HEK293 (cell line): ENCODE measurements at regions not wholly inside any gene's neighbourhood (a gene's known extent, or its start where the extent isn't known, plus 50 kb on each side); places are given as distances from the start of the nearest gene placed in this dataset.
"Not testable (repeated sequence)": the region's sequence is repeated elsewhere in the genome, so short reads cannot be mapped to it uniquely, and the experiment has no call there.

Source experiments
- HOXD13 ChIP-seq: sonication (generic); formaldehyde crosslinking; IDR thresholded peaks from 2 replicates; pipeline ENCODE4 v1.8.0; 2022; ENCODE audit warnings: missing genetic modification reagents, borderline replicate concordance
- TCF7L2 ChIP-seq: IDR thresholded peaks from 2 replicates; pipeline ENCODE4 v1.6.1; 2011; ENCODE audit warnings: low read depth, mild to moderate bottlenecking, inconsistent platforms, low read length, moderate library complexity, borderline replicate concordance
- YY1 ChIP-seq: fragments of 450-650 bp; formaldehyde crosslinking; IDR thresholded peaks from 2 replicates; pipeline ENCODE4 v1.5.1; 2018; ENCODE audit warnings: missing biosample characterization, missing genetic modification characterization
- ZBTB1 ChIP-seq: fragments of 450-650 bp; formaldehyde crosslinking; IDR thresholded peaks from 2 replicates; pipeline ENCODE4 v1.5.1; 2016; ENCODE audit warnings: missing biosample characterization, missing genetic modification characterization
- ZBTB21 ChIP-seq: fragments of 450-650 bp; formaldehyde crosslinking; IDR thresholded peaks from 2 replicates; pipeline ENCODE4 v1.5.1; 2017; ENCODE audit warnings: missing biosample characterization, missing genetic modification characterization
- ZNF501 ChIP-seq: fragments of 450-650 bp; formaldehyde crosslinking; IDR thresholded peaks from 2 replicates; pipeline ENCODE4 v1.5.1; 2016; ENCODE audit warnings: missing biosample characterization, missing genetic modification characterization
- ZNF514 ChIP-seq: fragments of 450-650 bp; formaldehyde crosslinking; IDR thresholded peaks from 2 replicates; pipeline ENCODE4 v1.5.1; 2016; ENCODE audit warnings: missing biosample characterization, missing genetic modification characterization
- ZNF558 ChIP-seq: fragments of 450-650 bp; formaldehyde crosslinking; IDR thresholded peaks from 2 replicates; pipeline ENCODE4 v1.5.1; 2016; ENCODE audit warnings: missing biosample characterization, missing genetic modification characterization
- TF ChIP-seq, protein P1 (sequence below): fragments of 450-650 bp; formaldehyde crosslinking; IDR thresholded peaks from 2 replicates; pipeline ENCODE4 v1.5.1; 2017; ENCODE audit warnings: missing biosample characterization, missing genetic modification characterization
- TF ChIP-seq, protein P2 (sequence below): fragments of 450-650 bp; formaldehyde crosslinking; conservative IDR thresholded peaks from 2 replicates; pipeline ENCODE4 v1.5.1; 2016; ENCODE audit warnings: low read depth, missing biosample characterization, missing genetic modification characterization
- TF ChIP-seq, protein P3 (sequence below): fragments of 450-650 bp; formaldehyde crosslinking; IDR thresholded peaks from 2 replicates; pipeline ENCODE4 v1.5.1; 2016; ENCODE audit warnings: missing biosample characterization, missing genetic modification characterization
- TF ChIP-seq, protein P4 (sequence below): fragments of 450-650 bp; formaldehyde crosslinking; optimal IDR thresholded peaks from 2 replicates; pipeline ENCODE3; 2016; ENCODE audit warnings: missing biosample characterization, mild to moderate bottlenecking, missing genetic modification characterization
- TF ChIP-seq, protein P5 (sequence below): fragments of 450-650 bp; formaldehyde crosslinking; IDR thresholded peaks from 2 replicates; pipeline ENCODE4 v1.5.1; 2016; ENCODE audit warnings: missing biosample characterization, missing genetic modification characterization

DNA sequence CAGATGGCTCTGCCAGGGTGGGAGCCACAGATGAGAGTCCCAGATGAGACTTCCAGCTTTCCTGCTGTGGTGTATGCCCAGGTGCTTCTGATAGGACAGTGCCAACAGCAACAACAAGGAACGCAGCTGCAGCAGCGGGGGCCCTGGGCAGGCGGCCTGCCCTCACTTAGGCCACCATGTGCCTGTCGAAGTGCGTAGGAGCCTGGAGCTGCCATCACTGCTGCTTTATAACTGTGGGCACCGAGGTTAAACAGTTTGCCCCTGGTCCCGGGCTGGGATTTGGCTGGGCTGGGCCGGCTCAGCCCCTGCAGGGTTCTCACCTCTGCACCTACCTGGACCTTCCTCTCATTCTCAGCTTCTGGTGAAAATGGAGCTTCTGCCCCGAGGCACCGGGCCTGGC, 54.4 kb upstream of the LRPAP1 start:
- TF ChIP-seq ZBTB1 (tag by site-specific recombination); HOXD13 (CRISPR knock-in tag); ZNF558 (tag by site-specific recombination); YY1; ZNF501; TCF7L2; ZBTB21; ZNF514 (tag by site-specific recombination): not testable (repeated sequence)
- TF ChIP-seq, protein P1, sequence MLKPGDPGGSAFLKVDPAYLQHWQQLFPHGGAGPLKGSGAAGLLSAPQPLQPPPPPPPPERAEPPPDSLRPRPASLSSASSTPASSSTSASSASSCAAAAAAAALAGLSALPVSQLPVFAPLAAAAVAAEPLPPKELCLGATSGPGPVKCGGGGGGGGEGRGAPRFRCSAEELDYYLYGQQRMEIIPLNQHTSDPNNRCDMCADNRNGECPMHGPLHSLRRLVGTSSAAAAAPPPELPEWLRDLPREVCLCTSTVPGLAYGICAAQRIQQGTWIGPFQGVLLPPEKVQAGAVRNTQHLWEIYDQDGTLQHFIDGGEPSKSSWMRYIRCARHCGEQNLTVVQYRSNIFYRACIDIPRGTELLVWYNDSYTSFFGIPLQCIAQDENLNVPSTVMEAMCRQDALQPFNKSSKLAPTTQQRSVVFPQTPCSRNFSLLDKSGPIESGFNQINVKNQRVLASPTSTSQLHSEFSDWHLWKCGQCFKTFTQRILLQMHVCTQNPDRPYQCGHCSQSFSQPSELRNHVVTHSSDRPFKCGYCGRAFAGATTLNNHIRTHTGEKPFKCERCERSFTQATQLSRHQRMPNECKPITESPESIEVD (tag by site-specific recombination) = not testable (repeated sequence)
- TF ChIP-seq, protein P2, sequence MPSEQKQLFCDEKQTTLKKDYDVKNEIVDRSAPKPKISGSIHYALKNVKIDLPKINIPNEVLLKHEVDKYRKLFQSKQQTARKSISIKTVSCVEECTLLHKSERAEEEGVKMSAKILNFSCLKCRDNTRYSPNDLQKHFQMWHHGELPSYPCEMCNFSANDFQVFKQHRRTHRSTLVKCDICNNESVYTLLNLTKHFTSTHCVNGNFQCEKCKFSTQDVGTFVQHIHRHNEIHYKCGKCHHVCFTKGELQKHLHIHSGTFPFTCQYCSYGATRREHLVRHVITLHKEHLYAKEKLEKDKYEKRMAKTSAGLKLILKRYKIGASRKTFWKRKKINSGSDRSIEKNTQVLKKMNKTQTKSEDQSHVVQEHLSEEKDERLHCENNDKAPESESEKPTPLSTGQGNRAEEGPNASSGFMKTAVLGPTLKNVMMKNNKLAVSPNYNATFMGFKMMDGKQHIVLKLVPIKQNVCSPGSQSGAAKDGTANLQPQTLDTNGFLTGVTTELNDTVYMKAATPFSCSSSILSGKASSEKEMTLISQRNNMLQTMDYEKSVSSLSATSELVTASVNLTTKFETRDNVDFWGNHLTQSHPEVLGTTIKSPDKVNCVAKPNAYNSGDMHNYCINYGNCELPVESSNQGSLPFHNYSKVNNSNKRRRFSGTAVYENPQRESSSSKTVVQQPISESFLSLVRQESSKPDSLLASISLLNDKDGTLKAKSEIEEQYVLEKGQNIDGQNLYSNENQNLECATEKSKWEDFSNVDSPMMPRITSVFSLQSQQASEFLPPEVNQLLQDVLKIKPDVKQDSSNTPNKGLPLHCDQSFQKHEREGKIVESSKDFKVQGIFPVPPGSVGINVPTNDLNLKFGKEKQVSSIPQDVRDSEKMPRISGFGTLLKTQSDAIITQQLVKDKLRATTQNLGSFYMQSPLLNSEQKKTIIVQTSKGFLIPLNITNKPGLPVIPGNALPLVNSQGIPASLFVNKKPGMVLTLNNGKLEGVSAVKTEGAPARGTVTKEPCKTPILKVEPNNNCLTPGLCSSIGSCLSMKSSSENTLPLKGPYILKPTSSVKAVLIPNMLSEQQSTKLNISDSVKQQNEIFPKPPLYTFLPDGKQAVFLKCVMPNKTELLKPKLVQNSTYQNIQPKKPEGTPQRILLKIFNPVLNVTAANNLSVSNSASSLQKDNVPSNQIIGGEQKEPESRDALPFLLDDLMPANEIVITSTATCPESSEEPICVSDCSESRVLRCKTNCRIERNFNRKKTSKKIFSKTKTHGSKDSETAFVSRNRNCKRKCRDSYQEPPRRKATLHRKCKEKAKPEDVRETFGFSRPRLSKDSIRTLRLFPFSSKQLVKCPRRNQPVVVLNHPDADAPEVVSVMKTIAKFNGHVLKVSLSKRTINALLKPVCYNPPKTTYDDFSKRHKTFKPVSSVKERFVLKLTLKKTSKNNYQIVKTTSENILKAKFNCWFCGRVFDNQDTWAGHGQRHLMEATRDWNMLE = not testable (repeated sequence)
- TF ChIP-seq, protein P3, sequence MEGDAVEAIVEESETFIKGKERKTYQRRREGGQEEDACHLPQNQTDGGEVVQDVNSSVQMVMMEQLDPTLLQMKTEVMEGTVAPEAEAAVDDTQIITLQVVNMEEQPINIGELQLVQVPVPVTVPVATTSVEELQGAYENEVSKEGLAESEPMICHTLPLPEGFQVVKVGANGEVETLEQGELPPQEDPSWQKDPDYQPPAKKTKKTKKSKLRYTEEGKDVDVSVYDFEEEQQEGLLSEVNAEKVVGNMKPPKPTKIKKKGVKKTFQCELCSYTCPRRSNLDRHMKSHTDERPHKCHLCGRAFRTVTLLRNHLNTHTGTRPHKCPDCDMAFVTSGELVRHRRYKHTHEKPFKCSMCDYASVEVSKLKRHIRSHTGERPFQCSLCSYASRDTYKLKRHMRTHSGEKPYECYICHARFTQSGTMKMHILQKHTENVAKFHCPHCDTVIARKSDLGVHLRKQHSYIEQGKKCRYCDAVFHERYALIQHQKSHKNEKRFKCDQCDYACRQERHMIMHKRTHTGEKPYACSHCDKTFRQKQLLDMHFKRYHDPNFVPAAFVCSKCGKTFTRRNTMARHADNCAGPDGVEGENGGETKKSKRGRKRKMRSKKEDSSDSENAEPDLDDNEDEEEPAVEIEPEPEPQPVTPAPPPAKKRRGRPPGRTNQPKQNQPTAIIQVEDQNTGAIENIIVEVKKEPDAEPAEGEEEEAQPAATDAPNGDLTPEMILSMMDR (tag by site-specific recombination) = not testable (repeated sequence)
- TF ChIP-seq, protein P4, sequence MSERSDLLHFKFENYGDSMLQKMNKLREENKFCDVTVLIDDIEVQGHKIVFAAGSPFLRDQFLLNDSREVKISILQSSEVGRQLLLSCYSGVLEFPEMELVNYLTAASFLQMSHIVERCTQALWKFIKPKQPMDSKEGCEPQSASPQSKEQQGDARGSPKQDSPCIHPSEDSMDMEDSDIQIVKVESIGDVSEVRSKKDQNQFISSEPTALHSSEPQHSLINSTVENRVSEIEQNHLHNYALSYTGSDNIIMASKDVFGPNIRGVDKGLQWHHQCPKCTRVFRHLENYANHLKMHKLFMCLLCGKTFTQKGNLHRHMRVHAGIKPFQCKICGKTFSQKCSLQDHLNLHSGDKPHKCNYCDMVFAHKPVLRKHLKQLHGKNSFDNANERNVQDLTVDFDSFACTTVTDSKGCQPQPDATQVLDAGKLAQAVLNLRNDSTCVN (tag by site-specific recombination) = not testable (repeated sequence)
- TF ChIP-seq, protein P5, sequence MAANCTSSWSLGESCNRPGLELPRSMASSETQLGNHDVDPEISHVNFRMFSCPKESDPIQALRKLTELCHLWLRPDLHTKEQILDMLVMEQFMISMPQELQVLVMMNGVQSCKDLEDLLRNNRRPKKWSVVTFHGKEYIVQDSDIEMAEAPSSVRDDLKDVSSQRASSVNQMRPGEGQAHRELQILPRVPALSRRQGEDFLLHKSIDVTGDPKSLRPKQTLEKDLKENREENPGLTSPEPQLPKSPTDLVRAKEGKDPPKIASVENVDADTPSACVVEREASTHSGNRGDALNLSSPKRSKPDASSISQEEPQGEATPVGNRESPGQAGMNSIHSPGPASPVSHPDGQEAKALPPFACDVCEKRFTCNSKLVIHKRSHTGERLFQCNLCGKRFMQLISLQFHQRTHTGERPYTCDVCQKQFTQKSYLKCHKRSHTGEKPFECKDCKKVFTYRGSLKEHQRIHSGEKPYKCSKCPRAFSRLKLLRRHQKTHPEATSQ = not testable (repeated sequence)
